Activated CD8-positive, alpha-beta T cell treated with anti-CD3 and anti-CD28 coated beads for 36 hours (primary cell): ENCODE measurements at regions not wholly inside any gene's neighbourhood (a gene's known extent, or its start where the extent isn't known, plus 50 kb on each side); places are given as distances from the start of the nearest gene placed in this dataset.

ENCODE experiments used
- ATAC-seq: fragments of 200-7000 bp; cut with Tn5 transposase; one replicate; pipeline ENCODE4 v1.10.0; 2021; ENCODE audit warnings: mild to moderate bottlenecking, moderate library complexity
- CTCF ChIA-PET: fragments of 350-600 bp; sonication (Branson Sonifier 250); formaldehyde crosslinking; loops from one replicate; lab custom pipeline; 2021; ENCODE audit warnings: antibody characterized with exemption; lab: Charles Lee
- POLR2A ChIA-PET: fragments of 350-600 bp; sonication (Branson Sonifier 250); formaldehyde crosslinking; loops from one replicate; lab custom pipeline; 2021; ENCODE audit warnings: antibody characterized with exemption; lab: Charles Lee
- DNase-seq: peaks from one replicate; pipeline ENCODE4 v3.0.0-alpha.2; 2020
- H3K27ac Mint-ChIP-seq: one replicate; pipeline ENCODE4 v1.8.0; 2021; ENCODE audit warnings: mild to moderate bottlenecking, mixed read lengths
- H3K27me3 Mint-ChIP-seq: one replicate; pipeline ENCODE4 v1.8.0; 2021; ENCODE audit warnings: mixed read lengths
- H3K36me3 Mint-ChIP-seq: one replicate; pipeline ENCODE4 v1.8.0; 2021; ENCODE audit warnings: low read depth, mixed read lengths
- H3K4me1 Mint-ChIP-seq: one replicate; pipeline ENCODE4 v1.8.0; 2021; ENCODE audit warnings: low read depth, mixed read lengths
- H3K4me3 Mint-ChIP-seq: one replicate; pipeline ENCODE4 v1.8.0; 2021; ENCODE audit warnings: mild to moderate bottlenecking, moderate library complexity, mixed read lengths
- H3K9me3 Mint-ChIP-seq: one replicate; pipeline ENCODE4 v1.8.0; 2021; ENCODE audit warnings: mixed read lengths
- intact Hi-C: fragments of 100-400 bp; cut with micrococcal nuclease; formaldehyde crosslinking; loops from one replicate; pipeline ENCODE4 v1.10.0; 2022
- TF ChIP-seq, protein P1 (sequence below): fragments of 200-600 bp; IDR thresholded peaks from one replicate; pipeline ENCODE4 v1.8.0; 2022; ENCODE audit warnings: antibody characterized with exemption, mild to moderate bottlenecking

DNA sequence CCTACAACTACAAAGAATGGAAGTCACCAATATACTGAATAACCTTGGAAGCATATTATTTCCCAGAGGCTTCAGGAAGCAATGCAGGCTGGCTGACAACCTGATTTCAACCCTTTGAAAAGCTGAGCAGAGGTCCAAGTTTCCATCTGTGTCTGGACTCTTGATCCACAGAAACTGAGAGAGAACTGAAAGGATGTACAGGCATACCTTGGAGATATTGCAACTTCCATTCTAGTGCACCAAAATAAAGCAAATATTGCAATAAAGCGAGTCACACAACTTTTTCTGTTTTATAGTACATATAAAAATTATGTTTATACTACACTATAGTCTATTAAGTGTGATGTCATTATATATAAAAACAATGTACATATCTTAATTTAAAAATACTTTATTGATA is 85.3 kb downstream of the TYW3 start:
- TF ChIP-seq, protein P1, sequence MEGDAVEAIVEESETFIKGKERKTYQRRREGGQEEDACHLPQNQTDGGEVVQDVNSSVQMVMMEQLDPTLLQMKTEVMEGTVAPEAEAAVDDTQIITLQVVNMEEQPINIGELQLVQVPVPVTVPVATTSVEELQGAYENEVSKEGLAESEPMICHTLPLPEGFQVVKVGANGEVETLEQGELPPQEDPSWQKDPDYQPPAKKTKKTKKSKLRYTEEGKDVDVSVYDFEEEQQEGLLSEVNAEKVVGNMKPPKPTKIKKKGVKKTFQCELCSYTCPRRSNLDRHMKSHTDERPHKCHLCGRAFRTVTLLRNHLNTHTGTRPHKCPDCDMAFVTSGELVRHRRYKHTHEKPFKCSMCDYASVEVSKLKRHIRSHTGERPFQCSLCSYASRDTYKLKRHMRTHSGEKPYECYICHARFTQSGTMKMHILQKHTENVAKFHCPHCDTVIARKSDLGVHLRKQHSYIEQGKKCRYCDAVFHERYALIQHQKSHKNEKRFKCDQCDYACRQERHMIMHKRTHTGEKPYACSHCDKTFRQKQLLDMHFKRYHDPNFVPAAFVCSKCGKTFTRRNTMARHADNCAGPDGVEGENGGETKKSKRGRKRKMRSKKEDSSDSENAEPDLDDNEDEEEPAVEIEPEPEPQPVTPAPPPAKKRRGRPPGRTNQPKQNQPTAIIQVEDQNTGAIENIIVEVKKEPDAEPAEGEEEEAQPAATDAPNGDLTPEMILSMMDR, result no peak
- intact Hi-C loops, result no loop called here
- no peak overlapping the region for H3K27ac Mint-ChIP-seq
- DNase-seq, result no peak
- no peaks in the 10 kb centered on the region for H3K4me1 Mint-ChIP-seq
- no peaks in the 10 kb centered on the region for H3K36me3 Mint-ChIP-seq
- no peak overlapping the region for H3K4me3 Mint-ChIP-seq
- CTCF ChIA-PET, result no interaction called here
- POLR2A ChIA-PET, result no interaction called here
- H3K27me3 Mint-ChIP-seq, result peaks cover 2% of the 10 kb centered on the region
- ATAC-seq, result no peak
- H3K9me3 Mint-ChIP-seq, result peaks cover 4% of the 10 kb centered on the region

DNA sequence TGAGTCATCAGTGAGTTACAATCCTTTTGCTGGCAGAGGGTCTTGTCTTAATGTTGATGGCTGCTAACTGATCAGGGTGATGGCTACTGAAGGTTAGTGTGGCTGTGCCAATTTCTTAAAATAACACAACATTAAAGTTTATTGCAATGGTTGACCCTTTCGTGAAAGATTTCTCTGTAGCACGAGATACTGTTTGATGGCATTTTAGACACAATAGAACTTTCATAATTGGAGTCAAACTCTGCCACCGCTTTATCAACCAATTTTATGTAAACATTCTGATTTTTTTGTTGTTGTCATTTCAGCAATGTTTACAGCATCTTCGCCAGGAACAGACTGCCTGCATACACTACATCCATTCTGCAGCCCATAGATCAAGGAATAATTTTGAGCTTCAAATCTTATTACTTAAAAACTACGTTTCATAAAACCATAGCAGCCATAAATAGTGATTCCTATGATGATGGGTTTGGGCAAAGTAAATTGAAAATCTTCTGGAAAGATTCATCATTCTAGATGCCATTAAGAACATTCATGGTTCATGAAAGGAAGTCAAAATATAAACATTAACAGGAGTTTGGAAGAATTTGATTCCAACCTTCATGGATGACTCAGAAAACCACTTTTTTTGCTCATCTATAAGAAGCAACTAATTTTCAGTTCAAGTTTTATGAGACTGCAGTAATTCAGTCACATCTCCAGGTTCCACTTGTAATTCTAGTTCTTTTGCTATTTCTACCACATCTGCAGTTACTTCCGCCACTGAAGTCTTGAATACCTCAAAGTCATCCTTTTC is 85.9 kb downstream of the TYW3 start:
- H3K4me1 Mint-ChIP-seq, result no peaks in the 10 kb centered on the region
- intact Hi-C loops, result no loop called here
- CTCF ChIA-PET, result no interaction called here

DNA sequence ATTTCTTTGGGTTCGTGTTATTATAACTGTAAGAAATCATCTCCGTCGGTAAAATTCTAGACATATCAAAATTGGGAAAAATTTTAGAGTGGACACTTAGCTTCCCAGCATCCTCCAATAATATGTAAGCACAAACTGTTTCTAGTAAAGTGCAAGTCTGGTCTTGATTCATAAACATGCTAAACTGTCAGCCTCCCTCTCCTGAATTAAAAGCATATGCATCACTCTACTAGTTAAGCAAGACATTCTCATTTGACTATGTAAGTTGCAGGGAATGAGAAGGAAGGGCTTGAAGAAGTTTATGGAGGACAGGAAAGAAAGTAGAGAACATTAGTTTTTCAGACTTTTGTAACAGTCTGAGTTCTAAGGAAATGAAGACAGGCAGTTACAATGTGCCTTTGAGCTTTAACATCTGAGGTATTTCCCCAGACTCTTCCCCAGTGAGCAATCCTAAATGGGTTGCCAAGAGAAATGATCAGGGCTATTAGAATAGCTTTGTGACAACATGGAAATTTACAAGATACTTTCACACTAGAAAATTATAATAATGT is 90.0 kb downstream of the TYW3 start:
- POLR2A ChIA-PET, result no interaction called here
- intact Hi-C loops, result no loop called here
- no peaks in the 10 kb centered on the region for H3K4me1 Mint-ChIP-seq
- ATAC-seq (no peak), DNase-seq (no peak)
- no peak overlapping the region for H3K27ac Mint-ChIP-seq
- no peaks in the 10 kb centered on the region for H3K27me3 Mint-ChIP-seq
- H3K36me3 Mint-ChIP-seq, result no peaks in the 10 kb centered on the region
- H3K9me3 Mint-ChIP-seq, result peaks cover 4% of the 10 kb centered on the region
- CTCF ChIA-PET, result no interaction called here
- TF ChIP-seq, protein P1, result no peak
- no peak overlapping the region for H3K4me3 Mint-ChIP-seq

More for the DNA sequence above, 85.9 kb downstream of the TYW3 start:
- TF ChIP-seq, protein P1, result no peak
- H3K9me3 Mint-ChIP-seq, result peaks cover 4% of the 10 kb centered on the region
- DNase-seq, result no peak
- no peaks in the 10 kb centered on the region for H3K36me3 Mint-ChIP-seq
- POLR2A ChIA-PET, result no interaction called here
- no peak overlapping the region for H3K27ac Mint-ChIP-seq
- no peak for ATAC-seq
- peaks cover 2% of the 10 kb centered on the region for H3K27me3 Mint-ChIP-seq
- no peak overlapping the region for H3K4me3 Mint-ChIP-seq

DNA sequence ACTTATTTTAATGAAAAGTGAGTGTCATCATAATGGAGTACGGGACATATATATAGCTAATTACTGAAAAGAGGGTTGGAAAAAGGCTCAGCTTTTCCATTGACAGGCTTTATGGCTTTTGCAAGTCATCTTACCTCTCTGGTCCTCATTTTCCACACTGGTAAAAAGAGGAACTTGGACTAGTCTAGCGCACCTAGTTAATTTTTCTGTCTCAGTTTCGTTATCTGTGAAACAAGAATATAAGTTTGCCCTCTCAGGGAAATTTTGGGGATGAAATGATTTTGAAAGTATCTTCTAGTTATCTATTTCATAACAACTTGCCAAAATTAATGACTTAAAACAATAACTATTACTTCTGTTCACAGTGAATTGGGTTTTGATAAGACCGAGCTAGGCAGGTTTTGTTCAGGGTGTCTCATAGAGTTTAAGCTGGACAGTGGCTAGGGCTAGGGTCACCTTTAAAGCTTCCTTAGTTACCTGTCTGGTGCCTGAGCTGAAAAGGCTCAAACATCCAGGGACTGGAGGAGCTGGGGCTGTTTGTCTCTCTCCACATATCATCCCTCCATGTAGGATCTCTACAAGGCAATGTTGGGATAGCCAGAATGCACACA is 91.7 kb downstream of the TYW3 start:
- H3K4me1 Mint-ChIP-seq, result no peaks in the 10 kb centered on the region

More for the DNA sequence above, 91.7 kb downstream of the TYW3 start:
- no peaks in the 10 kb centered on the region for H3K27me3 Mint-ChIP-seq
- TF ChIP-seq, protein P1, result no peak
- CTCF ChIA-PET, result no interaction called here
- POLR2A ChIA-PET, result no interaction called here
- H3K4me3 Mint-ChIP-seq, result no peak overlapping the region
- no peak overlapping the region for H3K27ac Mint-ChIP-seq
- intact Hi-C loops, result no loop called here
- no peaks in the 10 kb centered on the region for H3K9me3 Mint-ChIP-seq
- no peak for ATAC-seq
- no peaks in the 10 kb centered on the region for H3K36me3 Mint-ChIP-seq
- no peak for DNase-seq
